Breast epithelium (tissue), 4 donors: ENCODE measurements at regions not wholly inside any gene's neighbourhood (a gene's known extent, or its start where the extent isn't known, plus 50 kb on each side); places are given as distances from the start of the nearest gene placed in this dataset.
"Not testable (repeated sequence)": the region's sequence is repeated elsewhere in the genome, so short reads cannot be mapped to it uniquely, and the experiment has no call there.

Experiments
- DNase-seq, 2 donors: peaks; one replicate each; pipeline ENCODE4 v3.0.0-alpha.2; 2019; ENCODE audit warnings: low spot score in 2 of 2
- H3K27ac ChIP-seq, 2 donors: fragments of 200-600 bp; sonication (generic) in 1 of 2; one replicate each; pipeline ENCODE4 v1.5.1; 2016 to 2019; ENCODE audit warnings: mild to moderate bottlenecking in 1 of 2
- H3K27me3 ChIP-seq, 2 donors: fragments of 200-600 bp; sonication (generic) in 1 of 2; one replicate each; pipeline versions ENCODE4 v1.5.1 to v1.6.0; 2017 to 2019; ENCODE audit warnings: control low read depth in 1 of 2, mild to moderate bottlenecking in 1 of 2
- H3K36me3 ChIP-seq: fragments of 200-600 bp; one replicate; pipeline ENCODE4 v1.5.1; 2019
- H3K4me1 ChIP-seq, 2 donors: fragments of 200-600 bp; sonication (generic); one replicate each; pipeline ENCODE4 v1.5.1; 2016 to 2019; ENCODE audit warnings: control low read depth in 1 of 2
- H3K4me3 ChIP-seq, 3 donors: fragments of 200-600 bp; sonication (generic); 1 replicate in 2 of 3; 2 replicates in 1 of 3; pipeline ENCODE4 v1.5.1; 2016 to 2019; ENCODE audit warnings: mild to moderate bottlenecking in 3 of 3, moderate library complexity in 2 of 3
- H3K9me3 ChIP-seq, 2 donors: fragments of 200-600 bp; sonication (generic) in 1 of 2; one replicate each; pipeline ENCODE4 v1.5.1; 2016 to 2019; ENCODE audit warnings: control low read depth in 1 of 2
- CTCF ChIP-seq, 3 donors: fragments of 450-650 bp; IDR thresholded peaks; one replicate each; pipeline ENCODE4 v1.5.1; 2016 to 2017; ENCODE audit warnings: antibody characterized with exemption in 3 of 3, mild to moderate bottlenecking in 3 of 3, moderate library complexity in 3 of 3
- POLR2A ChIP-seq: fragments of 450-650 bp; IDR thresholded peaks from one replicate; pipeline ENCODE4 v1.6.1; 2016; ENCODE audit warnings: antibody characterized with exemption, mild to moderate bottlenecking, moderate library complexity
- POLR2AphosphoS5 ChIP-seq, 3 donors: sonication (generic); formaldehyde crosslinking; IDR thresholded peaks; one replicate each; pipeline ENCODE4 v1.6.1; 2017; ENCODE audit warnings: antibody characterized with exemption in 3 of 3
- intact Hi-C: fragments of 100-400 bp; cut with DNase I; formaldehyde crosslinking; loops from one replicate; pipeline ENCODE4 v1.15.1; 2023; ENCODE audit warnings: low total_unique reads

GRCh38 chr14:37786114-37786625 lies 190.7 kb downstream of the TTC6 start:
- DNase-seq, H3K27ac ChIP-seq, H3K4me1 ChIP-seq, H3K36me3 ChIP-seq, intact Hi-C loops, H3K9me3 ChIP-seq, H3K27me3 ChIP-seq, H3K4me3 ChIP-seq: not testable (repeated sequence)

- Histone ChIP-seq H3K4me1 (no peaks in the 10 kb centered on the region), H3K9me3 (no peaks in the 10 kb centered on the region), H3K36me3 (no peaks in the 10 kb centered on the region), H3K27me3 (no peaks in the 10 kb centered on the region), H3K4me3 (no peak overlapping the region), H3K27ac (no peak overlapping the region)
- no peak for TF ChIP-seq CTCF (IDR thresholded peaks at IDR 0.05)
- no peak for TF ChIP-seq POLR2A
- no peak for TF ChIP-seq POLR2AphosphoS5 (IDR thresholded peaks at IDR 0.05)
- no peak for DNase-seq
- intact Hi-C loops = no loop called here
Observed at GRCh38 chr14:37787879-37788494, 192.6 kb downstream of the TTC6 start.

GRCh38 chr14:37791384-37792036 lies 196.1 kb downstream of the TTC6 start:
- Histone ChIP-seq H3K4me3 (no peak overlapping the region), H3K4me1 (no peaks in the 10 kb centered on the region), H3K9me3 (no peaks in the 10 kb centered on the region), H3K36me3 (no peaks in the 10 kb centered on the region), H3K27me3 (no peaks in the 10 kb centered on the region), H3K27ac (no peak overlapping the region)
- TF ChIP-seq CTCF (IDR thresholded peaks at IDR 0.05) = no peak
- no peak for TF ChIP-seq POLR2A
- no peak for TF ChIP-seq POLR2AphosphoS5 (IDR thresholded peaks at IDR 0.05)
- intact Hi-C loops = no loop called here
- DNase-seq = no peak

GRCh38 chr14:37792124-37792523 lies 196.7 kb downstream of the TTC6 start:
- intact Hi-C loops = no loop called here
- no peaks in the 10 kb centered on the region for H3K4me1 ChIP-seq
- no peak for TF ChIP-seq POLR2A
- no peak for TF ChIP-seq CTCF (IDR thresholded peaks at IDR 0.05)
- TF ChIP-seq POLR2AphosphoS5 (IDR thresholded peaks at IDR 0.05) = no peak
- H3K4me3 ChIP-seq = no peak overlapping the region
- no peaks in the 10 kb centered on the region for H3K9me3 ChIP-seq
- DNase-seq = no peak
- H3K27ac ChIP-seq = no peak overlapping the region
- H3K27me3 ChIP-seq = no peaks in the 10 kb centered on the region
- no peaks in the 10 kb centered on the region for H3K36me3 ChIP-seq

- H3K27ac ChIP-seq = no peak overlapping the region
- H3K4me3 ChIP-seq = no peak overlapping the region
- intact Hi-C loops = no loop called here
- no peak for DNase-seq
- H3K36me3 ChIP-seq = no peaks in the 10 kb centered on the region
- no peaks in the 10 kb centered on the region for H3K4me1 ChIP-seq
- no peaks in the 10 kb centered on the region for H3K9me3 ChIP-seq
- no peaks in the 10 kb centered on the region for H3K27me3 ChIP-seq
- TF ChIP-seq CTCF (IDR thresholded peaks at IDR 0.05) (no peak), POLR2AphosphoS5 (IDR thresholded peaks at IDR 0.05) (no peak), POLR2A (no peak)
Observed at GRCh38 chr14:37796703-37797416, 201.4 kb downstream of the TTC6 start.
